Breast epithelium (tissue), 4 donors: ENCODE measurements at regions not wholly inside any gene's neighbourhood (a gene's known extent, or its start where the extent isn't known, plus 50 kb on each side); places are given as distances from the start of the nearest gene placed in this dataset.

Experiments used
- DNase-seq, 2 donors: peaks; one replicate each; pipeline ENCODE4 v3.0.0-alpha.2; 2019; ENCODE audit warnings: low spot score in 2 of 2
- H3K27ac ChIP-seq, 2 donors: fragments of 200-600 bp; sonication (generic) in 1 of 2; one replicate each; pipeline ENCODE4 v1.5.1; 2016 to 2019; ENCODE audit warnings: mild to moderate bottlenecking in 1 of 2
- H3K27me3 ChIP-seq, 2 donors: fragments of 200-600 bp; sonication (generic) in 1 of 2; one replicate each; pipeline versions ENCODE4 v1.5.1 to v1.6.0; 2017 to 2019; ENCODE audit warnings: control low read depth in 1 of 2, mild to moderate bottlenecking in 1 of 2
- H3K36me3 ChIP-seq: fragments of 200-600 bp; one replicate; pipeline ENCODE4 v1.5.1; 2019
- H3K4me1 ChIP-seq, 2 donors: fragments of 200-600 bp; sonication (generic); one replicate each; pipeline ENCODE4 v1.5.1; 2016 to 2019; ENCODE audit warnings: control low read depth in 1 of 2
- H3K4me3 ChIP-seq, 3 donors: fragments of 200-600 bp; sonication (generic); 1 replicate in 2 of 3; 2 replicates in 1 of 3; pipeline ENCODE4 v1.5.1; 2016 to 2019; ENCODE audit warnings: mild to moderate bottlenecking in 3 of 3, moderate library complexity in 2 of 3
- H3K9me3 ChIP-seq, 2 donors: fragments of 200-600 bp; sonication (generic) in 1 of 2; one replicate each; pipeline ENCODE4 v1.5.1; 2016 to 2019; ENCODE audit warnings: control low read depth in 1 of 2
- CTCF ChIP-seq, 3 donors: fragments of 450-650 bp; IDR thresholded peaks; one replicate each; pipeline ENCODE4 v1.5.1; 2016 to 2017; ENCODE audit warnings: antibody characterized with exemption in 3 of 3, mild to moderate bottlenecking in 3 of 3, moderate library complexity in 3 of 3
- POLR2A ChIP-seq: fragments of 450-650 bp; IDR thresholded peaks from one replicate; pipeline ENCODE4 v1.6.1; 2016; ENCODE audit warnings: antibody characterized with exemption, mild to moderate bottlenecking, moderate library complexity
- POLR2AphosphoS5 ChIP-seq, 3 donors: sonication (generic); formaldehyde crosslinking; IDR thresholded peaks; one replicate each; pipeline ENCODE4 v1.6.1; 2017; ENCODE audit warnings: antibody characterized with exemption in 3 of 3
- intact Hi-C: fragments of 100-400 bp; cut with DNase I; formaldehyde crosslinking; loops from one replicate; pipeline ENCODE4 v1.15.1; 2023; ENCODE audit warnings: low total_unique reads

GRCh38 chr3:34386309-34386708 lies 587.9 kb downstream of the PDCD6IP start:
- Histone ChIP-seq H3K27me3 (no peaks in the 10 kb centered on the region), H3K27ac (no peak overlapping the region), H3K4me3 (no peak overlapping the region), H3K9me3 (peaks cover 0 to 5% of the 10 kb centered on the region in 2 donors), H3K4me1 (no peaks in the 10 kb centered on the region), H3K36me3 (no peaks in the 10 kb centered on the region)
- TF ChIP-seq POLR2A: no peak
- no peak for DNase-seq
- intact Hi-C loops: no loop called here

- H3K4me3 ChIP-seq: no peak overlapping the region
- H3K4me1 ChIP-seq: no peaks in the 10 kb centered on the region
- no peaks in the 10 kb centered on the region for H3K36me3 ChIP-seq
- intact Hi-C loops: no loop called here
- DNase-seq: no peak
- H3K27me3 ChIP-seq: no peaks in the 10 kb centered on the region
- TF ChIP-seq POLR2AphosphoS5 (IDR thresholded peaks at IDR 0.05) (no peak), CTCF (IDR thresholded peaks at IDR 0.05) (no peak), POLR2A (no peak)
- no peak overlapping the region for H3K27ac ChIP-seq
- peaks cover 0 to 5% of the 10 kb centered on the region in 2 donors for H3K9me3 ChIP-seq
These were observed 589.6 kb downstream of the PDCD6IP start for GRCh38 chr3:34387826-34388564.

GRCh38 chr3:34388830-34389229 lies 590.4 kb downstream of the PDCD6IP start:
- H3K36me3 ChIP-seq: no peaks in the 10 kb centered on the region
- DNase-seq: no peak
- no peak overlapping the region for H3K4me3 ChIP-seq
- H3K9me3 ChIP-seq: peaks cover 0 to 5% of the 10 kb centered on the region in 2 donors
- H3K27me3 ChIP-seq: no peaks in the 10 kb centered on the region
- no peak overlapping the region for H3K27ac ChIP-seq
- no peak for TF ChIP-seq CTCF (IDR thresholded peaks at IDR 0.05)
- TF ChIP-seq POLR2AphosphoS5 (IDR thresholded peaks at IDR 0.05): no peak
- no peak for TF ChIP-seq POLR2A
- intact Hi-C loops: no loop called here
- H3K4me1 ChIP-seq: no peaks in the 10 kb centered on the region

- H3K36me3 ChIP-seq: no peaks in the 10 kb centered on the region
- no peaks in the 10 kb centered on the region for H3K4me1 ChIP-seq
- intact Hi-C loops: no loop called here
- no peak for DNase-seq
- peaks cover 0 to 5% of the 10 kb centered on the region in 2 donors for H3K9me3 ChIP-seq
- H3K4me3 ChIP-seq: no peak overlapping the region
- no peak for TF ChIP-seq POLR2AphosphoS5 (IDR thresholded peaks at IDR 0.05)
- no peak for TF ChIP-seq POLR2A
- no peak for TF ChIP-seq CTCF (IDR thresholded peaks at IDR 0.05)
- no peaks in the 10 kb centered on the region for H3K27me3 ChIP-seq
- H3K27ac ChIP-seq: no peak overlapping the region
These were observed 596.7 kb downstream of the PDCD6IP start for GRCh38 chr3:34394978-34395748.

- intact Hi-C loops: no loop called here
- no peak for DNase-seq
- H3K4me3 ChIP-seq: no peak overlapping the region
- peaks cover 0 to 5% of the 10 kb centered on the region in 2 donors for H3K9me3 ChIP-seq
- H3K4me1 ChIP-seq: no peaks in the 10 kb centered on the region
- no peaks in the 10 kb centered on the region for H3K27me3 ChIP-seq
- no peaks in the 10 kb centered on the region for H3K36me3 ChIP-seq
- H3K27ac ChIP-seq: no peak overlapping the region
- TF ChIP-seq POLR2A: no peak
- TF ChIP-seq POLR2AphosphoS5 (IDR thresholded peaks at IDR 0.05): no peak
- TF ChIP-seq CTCF (IDR thresholded peaks at IDR 0.05): no peak
These were observed 597.9 kb downstream of the PDCD6IP start for GRCh38 chr3:34396288-34396687.
